ENCODE measurements at regions not wholly inside any gene's neighbourhood (a gene's known extent, or its start where the extent isn't known, plus 50 kb on each side); places are given as distances from the start of the nearest gene placed in this dataset.

- TF ChIP-seq, protein P1, sequence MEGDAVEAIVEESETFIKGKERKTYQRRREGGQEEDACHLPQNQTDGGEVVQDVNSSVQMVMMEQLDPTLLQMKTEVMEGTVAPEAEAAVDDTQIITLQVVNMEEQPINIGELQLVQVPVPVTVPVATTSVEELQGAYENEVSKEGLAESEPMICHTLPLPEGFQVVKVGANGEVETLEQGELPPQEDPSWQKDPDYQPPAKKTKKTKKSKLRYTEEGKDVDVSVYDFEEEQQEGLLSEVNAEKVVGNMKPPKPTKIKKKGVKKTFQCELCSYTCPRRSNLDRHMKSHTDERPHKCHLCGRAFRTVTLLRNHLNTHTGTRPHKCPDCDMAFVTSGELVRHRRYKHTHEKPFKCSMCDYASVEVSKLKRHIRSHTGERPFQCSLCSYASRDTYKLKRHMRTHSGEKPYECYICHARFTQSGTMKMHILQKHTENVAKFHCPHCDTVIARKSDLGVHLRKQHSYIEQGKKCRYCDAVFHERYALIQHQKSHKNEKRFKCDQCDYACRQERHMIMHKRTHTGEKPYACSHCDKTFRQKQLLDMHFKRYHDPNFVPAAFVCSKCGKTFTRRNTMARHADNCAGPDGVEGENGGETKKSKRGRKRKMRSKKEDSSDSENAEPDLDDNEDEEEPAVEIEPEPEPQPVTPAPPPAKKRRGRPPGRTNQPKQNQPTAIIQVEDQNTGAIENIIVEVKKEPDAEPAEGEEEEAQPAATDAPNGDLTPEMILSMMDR (IDR thresholded peaks at IDR 0.05; ENCODE audit: borderline replicate concordance, insufficient read depth, low read depth, low read length) = no peak
- no peak overlapping the region for H3K4me3 ChIP-seq (ENCODE audit: low read depth, low read length)
Observed at GRCh38 chr4:41323706-41324105, 67.0 kb downstream of the UCHL1 start.

GRCh38 chr4:41324861-41325260 lies 68.1 kb downstream of the UCHL1 start:
- no peak overlapping the region for H3K4me3 ChIP-seq (ENCODE audit: low read depth, low read length)
- TF ChIP-seq, protein P1 (IDR thresholded peaks at IDR 0.05; ENCODE audit: borderline replicate concordance, insufficient read depth, low read depth, low read length) = no peak

DNA sequence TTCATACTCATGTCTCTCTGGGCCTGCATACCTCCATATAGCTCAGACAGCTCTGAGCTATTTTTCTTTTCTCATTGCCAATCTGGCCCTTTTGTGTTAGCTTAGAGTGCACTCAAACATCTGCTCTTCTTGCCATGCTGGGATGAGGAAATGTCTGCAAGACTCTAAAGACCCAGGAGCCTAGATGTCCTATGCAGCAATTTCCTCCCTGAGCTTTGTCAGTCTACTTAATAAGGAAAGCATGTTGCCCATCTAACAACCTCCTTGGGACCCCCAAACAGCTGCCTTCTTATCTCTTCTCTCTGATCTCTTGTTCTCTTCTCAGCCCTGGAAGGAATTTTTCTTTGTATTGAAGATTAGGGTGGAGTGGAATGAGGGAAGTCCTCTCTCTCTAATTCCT lies 69.2 kb downstream of the UCHL1 start:
- TF ChIP-seq, protein P1 (IDR thresholded peaks at IDR 0.05; ENCODE audit: borderline replicate concordance, insufficient read depth, low read depth, low read length) = no peak
- H3K4me3 ChIP-seq (ENCODE audit: low read depth, low read length) = no peak overlapping the region

GRCh38 chr4:41326776-41327175 lies 70.0 kb downstream of the UCHL1 start:
- no peak overlapping the region for H3K4me3 ChIP-seq (ENCODE audit: low read depth, low read length)
- TF ChIP-seq, protein P1 (IDR thresholded peaks at IDR 0.05; ENCODE audit: borderline replicate concordance, insufficient read depth, low read depth, low read length) = no peak

DNA sequence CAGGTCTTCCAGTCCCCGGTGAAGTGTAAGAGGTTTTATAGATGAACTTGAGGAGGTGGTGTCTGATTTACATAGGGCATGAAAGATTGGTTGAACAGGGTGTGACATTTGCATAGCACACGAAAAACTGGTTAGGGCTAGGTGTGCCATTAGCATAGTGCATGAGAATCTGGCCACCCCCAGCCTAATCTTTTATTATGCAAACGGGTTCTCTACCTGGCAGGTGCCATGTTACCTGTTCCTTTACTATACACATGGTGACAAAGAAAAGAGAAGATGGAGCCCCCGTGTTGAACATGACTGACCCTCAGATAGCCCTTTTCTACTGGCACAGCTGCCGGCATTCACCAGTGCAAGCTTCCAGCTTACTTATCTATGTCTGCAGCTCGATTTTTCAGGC lies 71.0 kb downstream of the UCHL1 start:
- H3K4me3 ChIP-seq (ENCODE audit: low read depth, low read length) = no peak overlapping the region

GRCh38 chr4:41329361-41329760 lies 72.6 kb downstream of the UCHL1 start:
- TF ChIP-seq, protein P1 (IDR thresholded peaks at IDR 0.05; ENCODE audit: borderline replicate concordance, insufficient read depth, low read depth, low read length) = no peak
- H3K4me3 ChIP-seq (ENCODE audit: low read depth, low read length) = no peak overlapping the region

More for the DNA sequence above, 71.0 kb downstream of the UCHL1 start:
- TF ChIP-seq, protein P1 (IDR thresholded peaks at IDR 0.05; ENCODE audit: borderline replicate concordance, insufficient read depth, low read depth, low read length) = no peak

DNA sequence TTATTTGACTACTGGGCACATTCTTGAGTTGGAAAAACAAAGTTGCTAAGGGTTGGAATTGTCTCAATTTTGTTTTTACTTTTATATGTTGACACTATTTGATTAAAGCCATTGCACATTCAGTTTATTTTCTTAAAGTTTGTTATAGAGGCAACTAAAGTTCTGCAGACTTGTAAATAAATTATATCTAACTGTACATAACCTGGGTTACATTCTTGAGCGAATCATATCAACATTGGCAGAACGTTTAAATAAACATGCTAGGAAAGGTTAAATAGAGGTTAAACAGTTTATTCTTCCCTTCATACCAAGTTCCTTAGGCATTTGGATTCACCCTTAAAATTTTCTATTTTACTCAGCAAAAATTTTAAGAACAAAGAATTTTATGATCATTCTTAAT lies 74.5 kb downstream of the UCHL1 start:
- no peak overlapping the region for H3K4me3 ChIP-seq (ENCODE audit: low read depth, low read length)
- TF ChIP-seq, protein P1 (IDR thresholded peaks at IDR 0.05; ENCODE audit: borderline replicate concordance, insufficient read depth, low read depth, low read length) = no peak

Measured in GM12875 (cell line).